ENCODE measurements at regions not wholly inside any gene's neighbourhood (a gene's known extent, or its start where the extent isn't known, plus 50 kb on each side); places are given as distances from the start of the nearest gene placed in this dataset.

- H3K4me2 ChIP-seq (ENCODE audit: insufficient read depth, low read length): no peak overlapping the region
- ATAC-seq (ENCODE audit: insufficient read depth, low read depth) (no peak), DNase-seq (no peak)
- H2AFZ ChIP-seq (ENCODE audit: low read depth, low read length): no peak overlapping the region
- no peak overlapping the region for H3K9ac ChIP-seq (ENCODE audit: low read depth, low read length)
- no peaks in the 10 kb centered on the region for H3K36me3 ChIP-seq (ENCODE audit: insufficient read depth, low read length)
- no peaks in the 10 kb centered on the region for H4K20me1 ChIP-seq (ENCODE audit: insufficient read depth, low read length)
- H3K27ac ChIP-seq (ENCODE audit: low read length): no peak overlapping the region
- no peaks in the 10 kb centered on the region for H3K4me1 ChIP-seq (ENCODE audit: insufficient read depth, low read length)
- H3K27me3 ChIP-seq (ENCODE audit: insufficient read depth, low read length, poor library complexity): no peaks in the 10 kb centered on the region
- TF ChIP-seq EZH2 (IDR thresholded peaks at IDR 0.05; ENCODE audit: borderline replicate concordance, low read depth, low read length, severe bottlenecking): no peak
- no peak for TF ChIP-seq CTCF (IDR thresholded peaks at IDR 0.05; ENCODE audit: borderline replicate concordance, extremely low read depth, low read length, poor library complexity, severe bottlenecking)
- peaks cover 2% of the 10 kb centered on the region for H3K9me3 ChIP-seq (ENCODE audit: insufficient read depth, low read length, severe bottlenecking)
- no peak overlapping the region for H3K4me3 ChIP-seq (ENCODE audit: low read depth in 1 of 2, low read length in 2 of 2)
- no peaks in the 10 kb centered on the region for H3K79me2 ChIP-seq (ENCODE audit: insufficient read depth, low read length)
Measured at GRCh38 chr6:68575765-68576439, 59.2 kb upstream of the ADGRB3 start.

GRCh38 chr6:68572975-68573374, 62.1 kb upstream of the ADGRB3 start:
- Histone ChIP-seq H3K36me3 (ENCODE audit: insufficient read depth, low read length) (no peaks in the 10 kb centered on the region), H3K4me2 (ENCODE audit: insufficient read depth, low read length) (no peak overlapping the region), H3K27ac (ENCODE audit: low read length) (no peak overlapping the region), H3K27me3 (ENCODE audit: insufficient read depth, low read length, poor library complexity) (no peaks in the 10 kb centered on the region), H3K4me3 (ENCODE audit: low read depth in 1 of 2, low read length in 2 of 2) (no peak overlapping the region), H3K9ac (ENCODE audit: low read depth, low read length) (no peak overlapping the region), H3K79me2 (ENCODE audit: insufficient read depth, low read length) (no peaks in the 10 kb centered on the region), H3K9me3 (ENCODE audit: insufficient read depth, low read length, severe bottlenecking) (peaks cover 2% of the 10 kb centered on the region), H3K4me1 (ENCODE audit: insufficient read depth, low read length) (no peaks in the 10 kb centered on the region), H2AFZ (ENCODE audit: low read depth, low read length) (no peak overlapping the region), H4K20me1 (ENCODE audit: insufficient read depth, low read length) (no peaks in the 10 kb centered on the region)
- ATAC-seq (ENCODE audit: insufficient read depth, low read depth): no peak
- no peak for TF ChIP-seq EZH2 (IDR thresholded peaks at IDR 0.05; ENCODE audit: borderline replicate concordance, low read depth, low read length, severe bottlenecking)
- DNase-seq: no peak

- no peak overlapping the region for H3K27ac ChIP-seq (ENCODE audit: low read length)
- H3K9me3 ChIP-seq (ENCODE audit: insufficient read depth, low read length, severe bottlenecking): peaks cover 2% of the 10 kb centered on the region
- no peak for ATAC-seq (ENCODE audit: insufficient read depth, low read depth)
- TF ChIP-seq EZH2 (IDR thresholded peaks at IDR 0.05; ENCODE audit: borderline replicate concordance, low read depth, low read length, severe bottlenecking): no peak
- TF ChIP-seq CTCF (IDR thresholded peaks at IDR 0.05; ENCODE audit: borderline replicate concordance, extremely low read depth, low read length, poor library complexity, severe bottlenecking): peak; percentile 47
- peak; percentile 19 for DNase-seq
- no peaks in the 10 kb centered on the region for H3K4me1 ChIP-seq (ENCODE audit: insufficient read depth, low read length)
- no peak overlapping the region for H3K4me3 ChIP-seq (ENCODE audit: low read depth in 1 of 2, low read length in 2 of 2)
- H4K20me1 ChIP-seq (ENCODE audit: insufficient read depth, low read length): no peaks in the 10 kb centered on the region
- H3K4me2 ChIP-seq (ENCODE audit: insufficient read depth, low read length): no peak overlapping the region
- no peaks in the 10 kb centered on the region for H3K79me2 ChIP-seq (ENCODE audit: insufficient read depth, low read length)
- no peaks in the 10 kb centered on the region for H3K36me3 ChIP-seq (ENCODE audit: insufficient read depth, low read length)
- no peak overlapping the region for H2AFZ ChIP-seq (ENCODE audit: low read depth, low read length)
- H3K9ac ChIP-seq (ENCODE audit: low read depth, low read length): no peak overlapping the region
- no peaks in the 10 kb centered on the region for H3K27me3 ChIP-seq (ENCODE audit: insufficient read depth, low read length, poor library complexity)
Measured at GRCh38 chr6:68572525-68572924, 62.6 kb upstream of the ADGRB3 start.

GRCh38 chr6:68559716-68560115, 75.4 kb upstream of the ADGRB3 start:
- Histone ChIP-seq H3K4me3 (ENCODE audit: low read depth in 1 of 2, low read length in 2 of 2) (no peak overlapping the region), H3K27me3 (ENCODE audit: insufficient read depth, low read length, poor library complexity) (no peaks in the 10 kb centered on the region), H4K20me1 (ENCODE audit: insufficient read depth, low read length) (no peaks in the 10 kb centered on the region), H3K79me2 (ENCODE audit: insufficient read depth, low read length) (no peaks in the 10 kb centered on the region), H3K27ac (ENCODE audit: low read length) (no peak overlapping the region), H3K36me3 (ENCODE audit: insufficient read depth, low read length) (no peaks in the 10 kb centered on the region), H3K4me2 (ENCODE audit: insufficient read depth, low read length) (no peak overlapping the region), H3K9me3 (ENCODE audit: insufficient read depth, low read length, severe bottlenecking) (no peaks in the 10 kb centered on the region), H3K4me1 (ENCODE audit: insufficient read depth, low read length) (no peaks in the 10 kb centered on the region), H2AFZ (ENCODE audit: low read depth, low read length) (no peak overlapping the region), H3K9ac (ENCODE audit: low read depth, low read length) (no peak overlapping the region)
- TF ChIP-seq CTCF (IDR thresholded peaks at IDR 0.05; ENCODE audit: borderline replicate concordance, extremely low read depth, low read length, poor library complexity, severe bottlenecking): no peak
- no peak for TF ChIP-seq EZH2 (IDR thresholded peaks at IDR 0.05; ENCODE audit: borderline replicate concordance, low read depth, low read length, severe bottlenecking)
- ATAC-seq (ENCODE audit: insufficient read depth, low read depth): no peak
- no peak for DNase-seq
